ENCODE measurements at regions not wholly inside any gene's neighbourhood (a gene's known extent, or its start where the extent isn't known, plus 50 kb on each side); places are given as distances from the start of the nearest gene placed in this dataset.

DNA sequence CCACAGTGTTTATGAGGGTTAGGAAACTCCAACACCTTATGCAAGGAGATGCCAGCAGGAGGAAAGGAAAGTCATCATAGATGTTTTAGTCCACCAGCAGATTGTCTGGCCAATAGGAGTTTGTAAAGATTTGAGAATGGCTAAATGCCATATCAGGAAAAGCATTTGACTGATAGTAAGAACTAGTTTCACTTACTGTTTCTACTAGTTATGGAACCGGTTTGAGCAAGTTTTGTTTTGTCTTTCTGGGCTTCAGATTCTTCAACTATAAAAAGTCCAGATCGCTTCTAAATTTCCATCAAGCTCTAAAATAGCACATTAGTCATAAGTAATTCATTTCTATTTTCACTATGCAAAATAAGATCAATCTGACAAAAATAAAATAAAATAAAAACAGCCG, 254.8 kb upstream of the TMCO5A start:
- CTCF ChIA-PET = interaction anchor here (2.0 to 3.5 kb wide), 2 partner anchors 202 to 212 kb away, joined by 10 to 33 read pairs; no protein-coding TSS in a partner anchor
- TF ChIP-seq, protein P1, sequence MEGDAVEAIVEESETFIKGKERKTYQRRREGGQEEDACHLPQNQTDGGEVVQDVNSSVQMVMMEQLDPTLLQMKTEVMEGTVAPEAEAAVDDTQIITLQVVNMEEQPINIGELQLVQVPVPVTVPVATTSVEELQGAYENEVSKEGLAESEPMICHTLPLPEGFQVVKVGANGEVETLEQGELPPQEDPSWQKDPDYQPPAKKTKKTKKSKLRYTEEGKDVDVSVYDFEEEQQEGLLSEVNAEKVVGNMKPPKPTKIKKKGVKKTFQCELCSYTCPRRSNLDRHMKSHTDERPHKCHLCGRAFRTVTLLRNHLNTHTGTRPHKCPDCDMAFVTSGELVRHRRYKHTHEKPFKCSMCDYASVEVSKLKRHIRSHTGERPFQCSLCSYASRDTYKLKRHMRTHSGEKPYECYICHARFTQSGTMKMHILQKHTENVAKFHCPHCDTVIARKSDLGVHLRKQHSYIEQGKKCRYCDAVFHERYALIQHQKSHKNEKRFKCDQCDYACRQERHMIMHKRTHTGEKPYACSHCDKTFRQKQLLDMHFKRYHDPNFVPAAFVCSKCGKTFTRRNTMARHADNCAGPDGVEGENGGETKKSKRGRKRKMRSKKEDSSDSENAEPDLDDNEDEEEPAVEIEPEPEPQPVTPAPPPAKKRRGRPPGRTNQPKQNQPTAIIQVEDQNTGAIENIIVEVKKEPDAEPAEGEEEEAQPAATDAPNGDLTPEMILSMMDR (IDR thresholded peaks at IDR 0.05; ENCODE audit: insufficient read depth, low read length, missing control alignments) = no peak
- no peak for DNase-seq (ENCODE audit: low read depth, low spot score)
- POLR2A ChIA-PET = no interaction called here
- no peak overlapping the region for H3K4me3 ChIP-seq (ENCODE audit: low read depth, low read length)

DNA sequence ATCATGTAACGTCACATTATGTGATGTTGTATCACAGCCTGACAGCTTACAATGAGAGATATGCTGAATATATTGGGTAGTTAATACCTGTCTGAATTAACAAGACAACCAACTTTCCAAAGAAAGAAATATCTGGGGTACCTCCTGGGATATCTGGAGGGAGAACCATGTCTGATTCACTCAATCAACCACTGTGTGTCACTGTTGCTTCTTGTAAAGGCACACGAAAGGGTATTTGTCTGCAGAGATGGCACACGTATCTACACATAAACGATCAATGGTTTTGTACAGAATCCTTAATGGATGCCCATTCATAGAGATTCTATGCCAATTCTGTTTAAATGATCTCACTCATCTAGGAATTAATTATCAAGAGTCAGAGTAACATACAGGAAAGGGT, 252.1 kb upstream of the TMCO5A start:
- POLR2A ChIA-PET = no interaction called here
- TF ChIP-seq, protein P1 (IDR thresholded peaks at IDR 0.05; ENCODE audit: insufficient read depth, low read length, missing control alignments) = peak; percentile 13
- CTCF ChIA-PET = interaction anchor here (1.2 to 3.5 kb wide), 3 partner anchors 196 to 210 kb away, joined by 3 to 33 read pairs (median 5); no protein-coding TSS in a partner anchor
- no peak for DNase-seq (ENCODE audit: low read depth, low spot score)
- no peak overlapping the region for H3K4me3 ChIP-seq (ENCODE audit: low read depth, low read length)

DNA sequence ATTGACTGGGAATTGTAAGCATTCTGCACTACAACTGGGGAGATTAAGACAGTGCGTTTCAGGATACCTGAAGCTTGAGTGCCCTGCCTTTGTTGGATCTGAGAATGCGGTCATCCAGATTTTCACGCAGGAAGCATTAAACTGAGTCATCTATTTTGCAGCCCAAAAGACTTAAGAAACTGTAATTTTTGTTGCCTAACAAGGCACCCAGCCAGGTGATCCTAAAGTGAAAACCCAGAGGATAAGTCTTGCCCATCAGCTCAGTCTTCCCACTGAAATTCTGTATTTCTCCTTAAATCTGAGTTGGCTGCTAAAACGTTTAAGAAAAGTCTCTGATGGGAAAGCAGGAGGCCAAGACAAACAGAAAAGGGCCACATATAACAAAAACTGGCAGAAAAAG, 242.5 kb upstream of the TMCO5A start:
- CTCF ChIA-PET = interaction anchor here (0.9 to 1.8 kb wide), 2 partner anchors 11 to 193 kb away, joined by 3 to 4 read pairs; no protein-coding TSS in a partner anchor
- POLR2A ChIA-PET = no interaction called here
- no peak overlapping the region for H3K4me3 ChIP-seq (ENCODE audit: low read depth, low read length)
- DNase-seq (ENCODE audit: low read depth, low spot score) = no peak
- TF ChIP-seq, protein P1 (IDR thresholded peaks at IDR 0.05; ENCODE audit: insufficient read depth, low read length, missing control alignments) = no peak

DNA sequence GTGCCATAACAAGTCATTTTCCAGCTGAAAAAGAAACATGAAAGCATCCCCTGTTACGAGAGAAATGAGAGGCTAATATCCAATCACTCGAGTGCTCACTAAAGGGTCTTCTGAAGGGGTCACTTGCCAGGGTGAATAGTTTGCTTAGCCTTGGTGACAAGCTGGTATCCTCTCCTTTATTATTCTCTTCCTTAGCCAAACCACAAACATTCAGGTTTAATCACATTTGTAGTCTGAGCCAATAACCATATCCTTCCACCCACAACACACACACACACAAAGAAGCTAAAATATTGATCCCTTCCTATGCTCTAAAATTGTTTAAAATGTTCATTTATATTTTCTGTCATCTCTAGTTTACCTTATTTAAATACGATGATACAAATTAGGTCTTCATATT, 240.5 kb upstream of the TMCO5A start:
- DNase-seq (ENCODE audit: low read depth, low spot score) = no peak
- TF ChIP-seq, protein P1 (IDR thresholded peaks at IDR 0.05; ENCODE audit: insufficient read depth, low read length, missing control alignments) = no peak
- H3K4me3 ChIP-seq (ENCODE audit: low read depth, low read length) = no peak overlapping the region
- ChIA-PET CTCF (interaction anchor here (0.9 to 1.0 kb wide), 2 partner anchors 70 to 100 kb away, joined by 4 to 5 read pairs; no protein-coding TSS in a partner anchor), POLR2A (interaction anchor here (0.6 kb wide), 1 partner anchor 156 kb away, joined by 3 read pairs; no protein-coding TSS in a partner anchor)

DNA sequence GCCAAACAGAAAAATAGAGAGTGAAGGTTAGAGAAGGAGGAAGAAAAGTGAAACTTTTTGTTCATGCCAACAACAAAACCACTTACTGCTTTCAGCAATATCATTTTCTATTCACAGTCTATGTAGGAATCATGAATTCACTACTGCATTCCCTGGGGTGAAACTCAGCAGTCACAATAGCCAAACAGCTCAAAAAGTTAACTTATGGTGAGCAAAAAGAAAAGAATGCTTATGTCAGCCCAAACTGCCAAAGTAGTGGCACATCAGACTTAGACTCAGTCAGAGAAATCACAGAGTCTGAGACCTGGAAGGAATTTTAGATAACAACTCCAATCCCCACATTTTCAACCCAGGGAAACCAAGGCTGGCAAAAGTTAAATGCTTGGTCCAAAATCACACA, 238.7 kb upstream of the TMCO5A start:
- peak; percentile 45 for DNase-seq (ENCODE audit: low read depth, low spot score)
- H3K4me3 ChIP-seq (ENCODE audit: low read depth, low read length) = no peak overlapping the region
- POLR2A ChIA-PET = no interaction called here
- TF ChIP-seq, protein P1 (IDR thresholded peaks at IDR 0.05; ENCODE audit: insufficient read depth, low read length, missing control alignments) = no peak
- CTCF ChIA-PET = no interaction called here

DNA sequence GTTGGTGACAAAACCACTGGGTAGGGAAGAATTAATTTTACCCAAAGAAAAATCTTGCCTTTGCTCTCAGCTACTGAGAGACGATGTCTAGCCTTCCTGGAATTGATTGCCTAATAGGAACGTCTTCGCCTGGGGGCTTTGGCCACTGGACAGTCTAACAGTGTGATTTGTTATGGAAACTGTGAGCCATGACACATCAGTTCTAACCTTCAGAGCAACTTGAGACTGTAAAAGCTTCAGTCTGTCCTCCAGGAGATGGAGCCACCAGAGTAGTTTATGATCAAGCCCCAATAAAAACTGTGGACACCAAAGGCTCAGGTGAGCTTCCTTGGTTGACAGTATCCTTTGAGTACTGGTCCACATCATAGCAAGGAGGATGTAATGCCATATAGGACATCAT, 235.8 kb upstream of the TMCO5A start:
- POLR2A ChIA-PET = no interaction called here
- no peak for DNase-seq (ENCODE audit: low read depth, low spot score)
- TF ChIP-seq, protein P1 (IDR thresholded peaks at IDR 0.05; ENCODE audit: insufficient read depth, low read length, missing control alignments) = no peak
- CTCF ChIA-PET = interaction anchor here (0.9 to 1.9 kb wide), 2 partner anchors 10 to 182 kb away, joined by 4 to 6 read pairs; no protein-coding TSS in a partner anchor
- H3K4me3 ChIP-seq (ENCODE audit: low read depth, low read length) = no peak overlapping the region

All from AG04449 (cell line).